HL-60 (cell line): ENCODE measurements at regions not wholly inside any gene's neighbourhood (a gene's known extent, or its start where the extent isn't known, plus 50 kb on each side); places are given as distances from the start of the nearest gene placed in this dataset.

Experiments
- CTCF ChIP-seq: IDR thresholded peaks from one replicate; pipeline ENCODE4 v1.5.1; 2011; ENCODE audit warnings: low read length, control low read depth, inconsistent platforms; ENCODE audit not compliant: insufficient read depth
- POLR2AphosphoS5 ChIP-seq: IDR thresholded peaks from 2 replicates; pipeline ENCODE4 v1.6.1; 2012; ENCODE audit warnings: low read depth
- REST ChIP-seq: IDR thresholded peaks from 2 replicates; pipeline ENCODE4 v1.6.1; 2012; ENCODE audit warnings: low read depth; ENCODE audit not compliant: insufficient replicate concordance
- SPI1 ChIP-seq: IDR thresholded peaks from 2 replicates; pipeline ENCODE4 v1.6.1; 2012; ENCODE audit warnings: low read depth, mild to moderate bottlenecking, borderline replicate concordance

GRCh38 chrX:148120151-148120550 lies 139.0 kb downstream of the FMR1NB start:
- TF ChIP-seq CTCF (no peak), POLR2AphosphoS5 (no peak), REST (no peak), SPI1 (no peak)
